Endometrial microvascular endothelial cells (primary cell): ENCODE measurements at regions not wholly inside any gene's neighbourhood (a gene's known extent, or its start where the extent isn't known, plus 50 kb on each side); places are given as distances from the start of the nearest gene placed in this dataset.

Experiments used
- in situ Hi-C: cut with HindIII; loops from 2 replicates; pipeline ENCODE4 v1.10.0; 2017; ENCODE audit warnings: low sequenced_read_pairs, low pct_unique_long_range_greater_than_20kb; ENCODE audit errors: inconsistent ontology term

DNA sequence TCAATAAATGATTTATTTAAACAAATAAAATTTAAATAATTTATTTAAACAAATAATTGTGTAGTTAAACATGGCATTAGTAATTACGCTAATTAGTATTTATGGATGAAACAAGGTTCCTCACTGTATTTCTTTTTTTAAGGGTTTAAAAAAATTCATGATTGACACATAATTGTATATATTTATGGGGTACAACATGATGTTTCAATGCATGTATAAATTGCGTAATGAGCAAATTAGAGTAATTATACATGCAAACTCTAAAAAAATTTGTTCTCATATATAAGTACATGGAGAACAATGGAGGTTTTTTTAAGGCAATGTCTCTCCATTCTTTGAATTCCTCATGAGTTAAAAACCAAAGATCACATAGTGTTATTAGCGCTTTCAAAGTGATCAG lies 115.7 kb upstream of the KLF3 start:
- in situ Hi-C loops, result no loop called here

- in situ Hi-C loops, result no loop called here
Measured at GRCh38 chr4:38559374-38559773, 104.6 kb upstream of the KLF3 start.

DNA sequence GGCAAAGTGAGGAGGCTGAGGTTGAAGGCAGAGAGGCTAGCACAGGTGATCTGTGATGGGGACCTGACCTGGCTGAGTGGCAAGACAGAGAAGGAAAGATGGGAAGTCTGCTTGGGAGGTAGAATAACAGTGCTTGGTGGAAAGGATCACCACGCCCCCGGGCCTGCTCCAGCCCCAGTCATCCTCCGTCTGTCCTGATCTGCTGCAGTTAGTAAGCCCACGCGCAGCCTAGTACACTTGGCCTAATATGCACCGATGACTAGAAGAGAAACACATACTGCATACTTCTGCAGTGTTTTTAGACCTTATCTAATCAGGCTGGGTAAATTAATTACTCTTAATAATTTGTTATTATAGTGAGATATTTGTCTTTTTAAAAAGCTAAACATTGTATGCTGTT lies 103.7 kb upstream of the KLF3 start:
- in situ Hi-C loops, result no loop called here

DNA sequence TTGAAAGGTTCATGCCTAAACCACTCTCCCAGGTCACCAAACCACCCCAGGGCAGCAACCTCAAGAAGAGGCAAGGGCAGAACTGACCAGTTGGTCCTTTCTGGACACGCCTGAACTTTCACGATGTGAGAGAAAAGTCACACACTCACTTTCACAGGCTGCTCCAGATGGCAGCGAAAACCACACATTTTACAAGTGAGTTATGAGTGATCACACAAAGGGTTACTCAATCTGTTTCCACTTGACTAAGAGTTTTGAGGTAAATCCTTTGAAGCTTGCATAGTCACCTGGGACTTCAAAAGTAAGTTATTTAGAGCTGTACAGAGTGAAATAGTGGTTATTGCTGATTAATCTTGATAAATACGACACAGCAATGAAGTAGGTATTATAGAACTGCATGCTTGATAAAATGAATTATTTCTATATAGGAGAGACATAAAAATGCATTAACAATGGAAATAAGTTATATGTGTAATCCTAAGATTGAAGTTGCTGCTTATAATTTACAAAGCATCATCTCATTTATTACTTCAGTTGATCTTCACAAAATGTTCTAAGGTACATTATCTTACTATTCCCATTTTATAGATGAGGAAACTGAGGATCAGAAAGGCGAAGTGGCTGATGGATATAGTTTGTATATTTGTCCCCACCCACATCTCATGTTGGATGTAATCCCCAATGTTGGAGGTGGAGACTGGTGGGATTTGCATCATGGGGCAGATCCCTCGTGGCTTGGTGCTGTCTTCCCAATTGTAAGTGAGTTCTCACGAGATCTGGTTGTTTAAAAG lies 103.0 kb upstream of the KLF3 start:
- in situ Hi-C loops, result no loop called here

- in situ Hi-C loops, result no loop called here
Measured at GRCh38 chr4:38562751-38563198, 101.2 kb upstream of the KLF3 start.

GRCh38 chr4:38563707-38564495 lies 100.1 kb upstream of the KLF3 start:
- in situ Hi-C loops, result no loop called here

DNA sequence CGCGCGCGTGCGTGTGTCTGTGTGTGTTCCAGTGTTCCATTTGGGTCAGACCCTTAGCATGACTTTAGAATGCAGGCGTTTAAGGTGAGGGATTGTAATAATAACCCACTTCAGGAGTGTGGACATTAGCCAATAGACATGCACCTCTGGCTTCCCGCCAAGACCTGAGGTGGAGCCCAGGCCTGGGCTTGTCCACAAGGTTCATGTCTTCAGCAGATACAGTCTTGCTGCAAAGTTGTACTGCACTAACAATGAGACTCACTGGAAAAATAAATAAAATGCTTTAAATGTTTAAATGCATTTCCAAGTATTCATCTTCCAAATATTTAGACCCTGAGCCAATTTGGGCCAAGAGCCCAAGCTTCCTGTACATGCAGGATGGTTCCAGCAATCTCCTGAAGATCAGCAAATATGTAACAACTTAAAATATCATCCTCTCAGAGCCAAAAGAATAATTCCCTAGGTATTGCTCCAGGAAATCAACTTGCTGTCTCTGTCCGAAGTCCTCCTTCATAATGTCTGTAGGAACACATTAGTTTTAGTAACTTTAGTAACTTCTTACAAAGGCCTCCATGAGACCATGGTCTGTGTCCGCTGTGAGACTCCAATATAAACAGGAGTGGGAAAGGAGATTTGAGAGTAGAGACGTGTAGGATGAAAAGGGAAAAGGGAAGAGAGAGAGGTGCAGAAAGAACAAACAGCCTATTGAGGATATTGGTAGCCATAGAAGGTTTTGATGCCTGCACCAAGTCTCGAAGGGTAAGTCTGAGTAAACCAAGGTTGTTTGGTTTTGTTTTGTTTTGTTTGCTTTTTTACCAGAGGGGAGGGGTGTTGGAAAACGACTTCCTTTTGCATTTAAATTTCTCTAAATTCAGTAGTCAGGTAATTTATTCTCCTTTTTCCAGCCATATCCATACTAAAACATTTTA lies 98.5 kb upstream of the KLF3 start:
- in situ Hi-C loops, result no loop called here

DNA sequence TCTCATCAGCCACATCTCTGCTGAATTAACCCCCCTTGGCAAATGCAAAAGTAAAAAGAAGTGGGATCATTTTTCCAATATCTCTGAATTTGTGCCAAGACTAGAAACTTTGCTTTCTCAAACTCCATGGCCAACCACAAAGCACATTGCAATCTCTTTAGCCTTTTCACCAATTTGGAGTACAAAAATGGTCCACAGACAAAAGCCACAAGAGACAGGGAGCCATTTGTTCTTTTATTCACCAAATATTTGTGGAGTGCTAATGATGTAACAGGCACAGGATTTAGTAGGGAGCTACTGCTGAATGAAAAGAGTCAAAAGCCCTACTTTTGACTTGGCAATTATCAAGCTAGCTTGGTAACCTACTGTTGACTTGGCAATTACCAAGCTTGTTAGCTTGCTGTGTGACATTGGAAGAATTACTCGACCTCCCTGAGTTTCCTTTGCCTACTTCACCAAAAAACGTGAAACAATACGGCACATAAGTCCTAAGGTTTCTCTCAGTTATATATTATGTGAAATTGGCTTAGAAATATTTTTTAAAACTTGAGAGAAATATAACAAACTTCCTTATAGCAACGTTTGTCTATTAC lies 97.1 kb upstream of the KLF3 start:
- in situ Hi-C loops, result no loop called here

- in situ Hi-C loops, result no loop called here
Measured at GRCh38 chr4:38567457-38567856, 96.5 kb upstream of the KLF3 start.

DNA sequence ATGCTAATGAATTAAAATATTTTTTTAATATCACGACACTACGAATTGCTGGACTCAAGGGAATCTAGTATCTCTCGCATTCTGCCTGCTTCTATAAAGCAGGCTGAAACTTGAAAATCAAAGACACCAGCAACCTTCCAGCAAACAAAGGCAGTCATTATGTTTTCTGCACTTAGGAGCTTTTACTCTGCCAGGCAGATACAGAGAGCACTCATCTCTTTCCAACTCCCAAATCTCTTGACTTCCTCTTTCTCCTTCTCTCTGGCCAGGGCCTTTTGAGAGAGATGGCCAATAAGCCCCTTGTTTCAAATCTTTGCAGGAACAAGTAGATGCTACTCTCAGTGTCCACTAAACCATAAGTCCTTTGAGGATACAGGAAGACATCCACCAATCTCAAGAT lies 95.2 kb upstream of the KLF3 start:
- in situ Hi-C loops, result no loop called here

DNA sequence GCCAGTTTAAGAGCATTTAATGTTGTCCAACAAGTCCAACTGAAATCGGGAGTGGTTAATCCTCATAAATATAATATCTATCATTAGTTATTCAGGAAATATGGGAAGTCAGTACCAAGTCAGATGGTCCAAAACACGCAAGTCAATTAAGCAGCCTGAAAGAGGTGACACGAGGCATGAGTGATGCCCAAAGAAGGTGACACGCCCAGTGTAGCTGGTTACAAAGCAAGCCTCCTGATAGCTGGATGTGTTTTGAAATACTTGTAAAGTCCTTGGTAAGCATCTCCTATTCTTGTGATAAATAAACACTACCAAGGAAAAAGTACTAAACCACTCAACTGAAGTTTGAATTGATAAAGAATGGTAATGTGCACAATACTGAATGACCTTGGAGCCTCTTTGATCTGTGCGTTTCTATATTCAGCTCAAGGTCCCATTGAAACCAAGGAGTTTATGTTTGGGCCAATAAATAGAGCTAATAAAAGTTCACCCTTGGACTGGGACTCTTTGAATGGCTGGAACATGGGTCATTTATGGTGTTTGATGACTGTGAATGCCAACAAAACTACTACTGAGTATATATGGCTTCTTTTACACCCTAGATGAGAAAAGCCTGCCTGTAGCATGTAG lies 93.2 kb upstream of the KLF3 start:
- in situ Hi-C loops, result no loop called here

DNA sequence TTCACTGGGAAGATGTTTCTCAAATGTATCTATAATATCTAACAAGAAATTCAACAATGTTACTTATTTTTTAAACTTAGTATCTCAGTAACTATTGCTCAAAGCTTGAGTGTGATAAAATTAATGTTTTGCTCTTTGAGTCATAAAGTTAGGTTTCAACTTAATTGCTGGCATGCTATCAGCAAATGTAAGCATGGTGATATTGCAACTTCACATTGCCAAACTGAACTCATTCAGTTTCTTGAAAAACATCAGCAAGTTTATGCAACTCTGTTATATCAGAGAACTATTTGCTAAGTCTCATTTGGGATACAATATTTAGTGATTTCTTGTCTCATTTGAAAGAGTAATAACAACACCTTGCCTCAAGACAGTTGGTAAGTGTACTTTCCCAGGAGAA lies 91.2 kb upstream of the KLF3 start:
- in situ Hi-C loops, result no loop called here

DNA sequence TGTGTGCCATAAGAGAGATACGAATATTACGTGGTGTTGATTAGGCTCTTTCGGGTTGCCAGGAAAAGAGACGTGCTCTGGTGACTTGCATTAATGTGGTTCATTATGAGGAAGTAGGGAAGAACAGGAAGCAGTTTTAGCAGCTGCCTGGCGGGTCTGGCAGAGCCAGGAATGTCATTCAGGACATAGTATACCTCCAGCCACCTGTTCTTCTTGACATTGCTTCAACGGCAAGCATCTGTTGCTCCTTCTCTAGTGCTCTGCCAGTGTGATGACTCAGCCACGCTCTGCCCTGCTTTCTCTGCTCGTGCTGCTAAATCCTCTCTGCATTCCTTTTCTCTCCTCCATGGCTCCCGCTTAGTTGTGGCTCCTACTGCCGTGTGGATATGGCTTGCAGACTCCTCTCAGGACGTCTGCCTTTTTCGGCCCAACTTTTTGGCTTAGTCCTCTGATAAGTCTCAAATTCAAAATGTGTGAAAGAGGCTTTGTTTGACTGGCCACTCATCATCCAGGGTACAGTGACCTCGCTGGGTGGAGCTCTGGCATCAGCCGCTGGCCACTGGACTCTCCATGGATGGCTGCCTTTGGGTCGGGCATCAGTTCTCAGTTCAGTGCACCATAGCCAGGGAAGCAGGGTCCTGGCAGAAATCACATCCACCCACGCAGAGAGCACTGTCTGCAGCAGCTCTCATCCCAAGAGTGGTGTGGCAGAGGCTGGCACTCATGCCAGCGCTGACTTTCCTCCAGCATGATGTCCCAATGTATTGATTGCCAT lies 89.3 kb upstream of the KLF3 start:
- in situ Hi-C loops, result no loop called here

DNA sequence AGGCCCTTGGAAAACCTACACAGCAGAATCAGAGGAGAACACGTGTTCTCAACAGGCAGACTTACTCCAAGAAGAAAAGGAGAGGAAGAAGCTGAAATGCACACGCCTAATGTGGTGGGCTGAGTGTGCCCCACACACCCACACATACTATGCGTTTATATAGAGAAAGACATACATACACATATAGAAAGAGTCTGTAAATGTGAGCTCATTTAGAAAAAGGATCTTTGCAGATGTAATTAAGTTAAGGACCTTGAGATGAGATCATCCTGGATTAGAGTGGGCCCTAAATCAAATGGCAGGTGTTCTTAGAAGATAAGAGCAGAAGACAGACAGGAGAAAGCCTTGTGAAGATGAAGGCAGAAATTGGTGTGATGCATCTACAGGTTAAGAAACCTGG lies 87.2 kb upstream of the KLF3 start:
- in situ Hi-C loops, result no loop called here

GRCh38 chr4:38577462-38577861 lies 86.5 kb upstream of the KLF3 start:
- in situ Hi-C loops, result no loop called here

- in situ Hi-C loops, result no loop called here
Measured at GRCh38 chr4:38581426-38582106, 82.4 kb upstream of the KLF3 start.

DNA sequence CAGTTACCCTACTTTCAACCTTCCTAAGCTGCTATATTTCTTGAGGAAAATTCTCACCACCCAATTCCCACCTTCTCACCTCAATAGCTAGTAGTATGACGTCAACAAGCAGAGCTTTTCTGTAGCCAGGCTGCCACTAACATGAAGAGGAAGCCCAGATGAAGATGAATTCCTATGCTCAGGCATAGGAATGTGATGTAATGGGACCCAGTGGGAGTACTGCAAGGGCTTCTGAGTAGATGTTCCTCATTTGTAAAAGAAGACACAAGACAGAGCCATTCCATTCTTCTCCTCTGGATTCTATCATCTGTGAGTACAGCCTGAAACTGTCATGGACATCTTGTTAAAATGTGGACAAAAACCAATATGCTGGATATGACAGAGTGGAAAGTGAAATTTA lies 81.6 kb upstream of the KLF3 start:
- in situ Hi-C loops, result no loop called here
